Lung (tissue), 11 donors: ENCODE measurements at regions not wholly inside any gene's neighbourhood (a gene's known extent, or its start where the extent isn't known, plus 50 kb on each side); places are given as distances from the start of the nearest gene placed in this dataset.

Source experiments
- ATAC-seq: fragments of 200-7000 bp; cut with Tn5 transposase; one replicate; pipeline ENCODE4 v1.9.1; 2020; ENCODE audit warnings: moderate number of reproducible peaks; ENCODE audit not compliant: insufficient read depth, low FRiP score
- DNase-seq, 3 donors: peaks; one replicate each; pipeline ENCODE4 v3.0.0-alpha.2; 2013 to 2017
- H3K27ac ChIP-seq, 2 donors: one replicate each; pipeline ENCODE4 v1.5.1; 2013; ENCODE audit warnings: mild to moderate bottlenecking in 2 of 2, moderate library complexity in 2 of 2, control low read depth in 1 of 2, inconsistent platforms in 1 of 2, low read depth in 1 of 2, low read length in 1 of 2
- H3K27me3 ChIP-seq, 3 donors: one replicate each; pipeline ENCODE4 v1.5.1; 2013; ENCODE audit warnings: low read length in 2 of 3; ENCODE audit not compliant: control insufficient read depth in 3 of 3, insufficient read depth in 3 of 3
- H3K36me3 ChIP-seq, 4 donors: one replicate each; pipeline ENCODE4 v1.5.1; 2013; ENCODE audit warnings: low read length in 4 of 4, mild to moderate bottlenecking in 1 of 4, moderate library complexity in 1 of 4; ENCODE audit not compliant: control insufficient read depth in 4 of 4, insufficient read depth in 4 of 4
- H3K4me1 ChIP-seq, 5 donors: one replicate each; pipeline ENCODE4 v1.5.1; 2013; ENCODE audit warnings: low read length in 5 of 5, mild to moderate bottlenecking in 2 of 5, moderate library complexity in 1 of 5; ENCODE audit not compliant: control insufficient read depth in 5 of 5, insufficient read depth in 5 of 5
- H3K4me3 ChIP-seq: one replicate; pipeline ENCODE4 v1.5.1; 2013; ENCODE audit warnings: mild to moderate bottlenecking, control low read depth, moderate library complexity
- H3K9ac ChIP-seq, 2 donors: one replicate each; pipeline ENCODE4 v1.5.1; 2013; ENCODE audit warnings: low read length in 2 of 2, control low read depth in 1 of 2; ENCODE audit not compliant: insufficient read depth in 1 of 2
- H3K9me3 ChIP-seq, 4 donors: one replicate each; pipeline ENCODE4 v1.5.1; 2013; ENCODE audit warnings: low read length in 3 of 4, mild to moderate bottlenecking in 1 of 4, moderate library complexity in 1 of 4; ENCODE audit not compliant: control insufficient read depth in 4 of 4, insufficient read depth in 3 of 4
- WGBS, 2 donors: extraction: QIAGEN DNeasy Blood & Tissue Kit; methylation state at CpG; one replicate each; pipeline ENCODE4 v1.1.7; 2013; 5-methylcytosine and 5-hydroxymethylcytosine counted together
- TF ChIP-seq, protein P1 (sequence below): IDR thresholded peaks from 2 replicates; pipeline ENCODE4 v1.5.1; 2012; ENCODE audit warnings: mild to moderate bottlenecking; ENCODE audit errors: control extremely low read depth, extremely low read depth
- donor health status: control.
- donor health status: control.
- donor health status: Bipolar disorder and iron deficiency.
- donor health status: healthy.
- donor health status: DM: yes; HTN: yes; CAD: no.

DNA sequence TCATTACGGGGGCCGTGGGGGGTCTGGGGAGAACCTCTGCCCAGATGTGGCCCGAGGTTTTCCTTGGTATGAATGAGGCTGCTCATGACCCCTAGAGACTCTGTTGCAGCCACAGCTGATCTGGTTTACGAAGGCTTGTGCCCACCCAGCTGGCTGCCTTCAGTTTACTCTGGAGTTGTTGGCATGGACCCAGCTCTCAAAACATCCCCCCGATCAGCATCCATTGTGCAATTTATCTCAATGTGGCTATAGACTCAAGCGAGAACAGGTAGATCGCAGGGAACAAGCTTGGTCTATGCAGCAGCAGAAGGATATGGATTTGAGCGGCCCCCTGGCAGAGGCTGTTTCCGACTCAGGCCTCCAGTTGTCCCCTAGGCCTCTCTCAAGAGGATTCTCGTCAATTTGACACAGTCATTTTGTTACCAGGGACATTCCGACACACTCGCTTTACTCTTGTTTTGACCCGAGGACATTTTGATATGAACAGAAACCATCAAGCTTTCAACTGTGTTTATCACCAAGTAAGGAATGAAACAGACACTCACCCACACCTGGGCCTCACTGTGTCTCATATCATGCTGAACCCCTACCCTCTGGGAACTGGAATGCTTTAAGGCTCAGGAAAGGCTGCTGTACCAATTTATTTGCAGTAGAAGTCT is 161.5 kb downstream of the KATNAL1 start:
- ATAC-seq: no peak
- no peaks in the 10 kb centered on the region for H3K36me3 ChIP-seq
- WGBS, 2 donors: 87 to 95% methylated on average over 13 of the region's 13 CpGs

DNA sequence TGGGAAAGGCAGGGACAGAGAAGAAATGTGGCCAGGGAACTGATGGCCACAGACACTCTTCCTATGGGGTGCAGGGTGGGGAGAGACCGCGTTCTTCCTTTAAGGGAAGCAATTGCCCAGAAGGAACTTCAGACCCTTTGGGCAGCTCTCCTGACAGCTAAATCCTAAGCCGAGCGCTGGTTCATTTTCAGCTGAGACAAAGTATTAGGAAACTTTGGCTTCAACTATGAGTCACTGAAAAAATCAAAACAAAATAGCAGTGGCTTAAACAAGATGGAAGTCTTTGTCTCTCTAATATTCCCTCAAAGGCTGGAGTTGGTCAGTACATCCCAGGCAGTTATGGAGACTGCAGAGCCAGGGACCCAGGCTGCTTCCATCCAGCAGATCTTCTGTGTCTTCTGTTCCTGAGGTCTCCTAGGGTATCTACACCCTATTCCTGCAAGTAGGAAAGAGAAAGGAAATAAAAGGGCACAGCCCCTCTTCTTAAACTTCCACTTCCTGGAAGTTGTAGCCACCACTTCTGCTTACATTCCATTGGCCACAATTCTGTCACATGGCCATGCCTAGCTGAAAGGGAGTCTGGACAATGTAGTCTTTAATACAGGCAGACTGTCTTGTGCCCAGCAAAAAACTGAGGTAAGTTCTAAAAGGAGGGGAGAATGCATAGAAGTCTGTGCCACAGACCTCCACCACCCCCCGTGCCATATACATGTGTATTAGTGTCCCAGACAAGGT is 163.5 kb downstream of the KATNAL1 start:
- Histone ChIP-seq H3K4me1 (peaks cover 0 to 10% (median 8%) of the 10 kb centered on the region in 5 donors), H3K27ac (no peak overlapping the region), H3K9ac (no peak overlapping the region), H3K36me3 (no peaks in the 10 kb centered on the region), H3K9me3 (peaks cover 0 to 4% (median under 1%) of the 10 kb centered on the region in 4 donors), H3K4me3 (no peak overlapping the region), H3K27me3 (no peaks in the 10 kb centered on the region)
- DNase-seq (no peak), ATAC-seq (no peak)
- TF ChIP-seq, protein P1, sequence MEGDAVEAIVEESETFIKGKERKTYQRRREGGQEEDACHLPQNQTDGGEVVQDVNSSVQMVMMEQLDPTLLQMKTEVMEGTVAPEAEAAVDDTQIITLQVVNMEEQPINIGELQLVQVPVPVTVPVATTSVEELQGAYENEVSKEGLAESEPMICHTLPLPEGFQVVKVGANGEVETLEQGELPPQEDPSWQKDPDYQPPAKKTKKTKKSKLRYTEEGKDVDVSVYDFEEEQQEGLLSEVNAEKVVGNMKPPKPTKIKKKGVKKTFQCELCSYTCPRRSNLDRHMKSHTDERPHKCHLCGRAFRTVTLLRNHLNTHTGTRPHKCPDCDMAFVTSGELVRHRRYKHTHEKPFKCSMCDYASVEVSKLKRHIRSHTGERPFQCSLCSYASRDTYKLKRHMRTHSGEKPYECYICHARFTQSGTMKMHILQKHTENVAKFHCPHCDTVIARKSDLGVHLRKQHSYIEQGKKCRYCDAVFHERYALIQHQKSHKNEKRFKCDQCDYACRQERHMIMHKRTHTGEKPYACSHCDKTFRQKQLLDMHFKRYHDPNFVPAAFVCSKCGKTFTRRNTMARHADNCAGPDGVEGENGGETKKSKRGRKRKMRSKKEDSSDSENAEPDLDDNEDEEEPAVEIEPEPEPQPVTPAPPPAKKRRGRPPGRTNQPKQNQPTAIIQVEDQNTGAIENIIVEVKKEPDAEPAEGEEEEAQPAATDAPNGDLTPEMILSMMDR: no peak
- WGBS, 2 donors: 94 to 96% methylated on average over 5 of the region's 5 CpGs

More for the DNA sequence above, 161.5 kb downstream of the KATNAL1 start:
- DNase-seq: no peak
- H3K9me3 ChIP-seq: peaks cover 0 to 4% (median under 1%) of the 10 kb centered on the region in 4 donors
- H3K27ac ChIP-seq: no peak overlapping the region
- H3K4me1 ChIP-seq: peaks cover 0 to 10% (median 8%) of the 10 kb centered on the region in 5 donors
- TF ChIP-seq, protein P1: no peak
- H3K9ac ChIP-seq: no peak overlapping the region
- H3K27me3 ChIP-seq: no peaks in the 10 kb centered on the region
- no peak overlapping the region for H3K4me3 ChIP-seq

DNA sequence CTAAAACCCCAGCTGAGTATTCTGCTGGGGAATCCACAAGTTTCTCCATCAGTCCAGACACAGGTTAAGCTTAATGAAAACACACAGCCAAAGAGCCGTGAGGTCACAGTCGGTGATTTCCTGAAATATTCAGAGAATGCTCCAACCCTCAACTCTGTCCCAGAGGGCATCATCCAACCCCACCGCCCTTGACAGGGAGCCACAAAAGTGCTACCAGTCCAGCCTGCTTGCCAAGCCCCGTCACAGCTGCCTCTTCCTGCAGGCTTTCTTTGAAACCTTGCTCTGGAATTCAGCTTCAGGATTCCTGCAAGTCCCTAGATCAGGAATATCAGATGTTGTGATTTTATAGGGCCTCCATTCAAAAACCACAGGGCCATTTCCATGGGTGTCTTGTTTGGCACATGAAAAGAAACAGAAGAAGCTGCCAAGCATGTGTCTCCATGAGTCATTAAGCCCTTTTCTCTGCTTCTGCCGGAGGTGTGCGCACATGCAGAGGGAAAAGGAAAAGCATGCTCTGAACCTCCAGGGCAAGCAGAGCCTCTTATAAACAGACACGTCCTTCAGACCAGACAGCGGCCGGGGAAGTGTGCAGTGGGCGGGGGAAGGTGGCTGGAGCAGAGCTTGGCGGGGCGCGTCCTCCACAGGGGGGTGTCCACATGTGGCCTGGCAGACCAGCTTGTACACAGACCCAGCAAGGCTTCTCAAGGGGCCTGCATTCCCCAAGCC is 164.7 kb downstream of the KATNAL1 start:
- Histone ChIP-seq H3K27me3 (no peaks in the 10 kb centered on the region), H3K9me3 (peaks cover 0 to 4% (median under 1%) of the 10 kb centered on the region in 4 donors), H3K27ac (peak overlapping the region in 1 of 2 donors; percentile 40), H3K4me1 (peaks cover 0 to 14% (median 5%) of the 10 kb centered on the region in 5 donors), H3K36me3 (no peaks in the 10 kb centered on the region), H3K4me3 (no peak overlapping the region), H3K9ac (peak overlapping the region; percentile 8 to 23)
- 32 to 57% methylated on average over 13 of the region's 13 CpGs for WGBS, 2 donors
- TF ChIP-seq, protein P1: no peak
- peak; percentile 43 to 60 (median 52) for DNase-seq
- peak; percentile 65 for ATAC-seq
